DMS114 treated with DMSO at 0.1 percent for 48 hours (cell line): ENCODE measurements at regions not wholly inside any gene's neighbourhood (a gene's known extent, or its start where the extent isn't known, plus 50 kb on each side); places are given as distances from the start of the nearest gene placed in this dataset.

ENCODE experiments used
- DNase-seq: peaks from one replicate; lab custom pipeline; 2025; ENCODE audit not compliant: unreplicated experiment; lab: John Stamatoyannopoulos, UW

GRCh38 chr6:66897576-66897975 is 1190.5 kb upstream of the EYS start:
- no peak for DNase-seq

- DNase-seq = no peak
Measured at GRCh38 chr6:66896415-66896814, 1189.4 kb upstream of the EYS start.

- no peak for DNase-seq
Measured at GRCh38 chr6:66883453-66883852, 1176.4 kb upstream of the EYS start.

- DNase-seq = no peak
Measured at GRCh38 chr6:66866801-66867200, 1159.8 kb upstream of the EYS start.

- no peak for DNase-seq
Measured at GRCh38 chr6:66865771-66866170, 1158.7 kb upstream of the EYS start.

- DNase-seq = no peak
Measured at GRCh38 chr6:66861007-66861541, 1154.0 kb upstream of the EYS start.

- no peak for DNase-seq
Measured at GRCh38 chr6:66860328-66860727, 1153.3 kb upstream of the EYS start.

GRCh38 chr6:66858196-66858595 is 1151.2 kb upstream of the EYS start:
- DNase-seq = no peak

GRCh38 chr6:66854014-66854413 is 1147.0 kb upstream of the EYS start:
- DNase-seq = no peak

- no peak for DNase-seq
Measured at GRCh38 chr6:66851930-66852329, 1144.9 kb upstream of the EYS start.

GRCh38 chr6:66849843-66850242 is 1142.8 kb upstream of the EYS start:
- DNase-seq = no peak

GRCh38 chr6:66848244-66848953 is 1141.4 kb upstream of the EYS start:
- no peak for DNase-seq

- no peak for DNase-seq
Measured at GRCh38 chr6:66838764-66839163, 1131.7 kb upstream of the EYS start.

GRCh38 chr6:66825539-66825938 is 1118.5 kb upstream of the EYS start:
- DNase-seq = no peak

GRCh38 chr6:66814156-66814555 is 1107.1 kb upstream of the EYS start:
- DNase-seq = no peak

GRCh38 chr6:66808771-66809170 is 1101.7 kb upstream of the EYS start:
- no peak for DNase-seq

GRCh38 chr6:66796987-66797386 is 1090.0 kb upstream of the EYS start:
- DNase-seq = no peak

- DNase-seq = no peak
Measured at GRCh38 chr6:66788579-66788978, 1081.6 kb upstream of the EYS start.

GRCh38 chr6:66772800-66773199 is 1065.8 kb upstream of the EYS start:
- no peak for DNase-seq

GRCh38 chr6:66771626-66772025 is 1064.6 kb upstream of the EYS start:
- no peak for DNase-seq

GRCh38 chr6:66751630-66752029 is 1044.6 kb upstream of the EYS start:
- DNase-seq = no peak

- no peak for DNase-seq
Measured at GRCh38 chr6:66740346-66740745, 1033.3 kb upstream of the EYS start.
